ENCODE measurements at regions not wholly inside any gene's neighbourhood (a gene's known extent, or its start where the extent isn't known, plus 50 kb on each side); places are given as distances from the start of the nearest gene placed in this dataset.
"Not testable (repeated sequence)": the region's sequence is repeated elsewhere in the genome, so short reads cannot be mapped to it uniquely, and the experiment has no call there.

DNA sequence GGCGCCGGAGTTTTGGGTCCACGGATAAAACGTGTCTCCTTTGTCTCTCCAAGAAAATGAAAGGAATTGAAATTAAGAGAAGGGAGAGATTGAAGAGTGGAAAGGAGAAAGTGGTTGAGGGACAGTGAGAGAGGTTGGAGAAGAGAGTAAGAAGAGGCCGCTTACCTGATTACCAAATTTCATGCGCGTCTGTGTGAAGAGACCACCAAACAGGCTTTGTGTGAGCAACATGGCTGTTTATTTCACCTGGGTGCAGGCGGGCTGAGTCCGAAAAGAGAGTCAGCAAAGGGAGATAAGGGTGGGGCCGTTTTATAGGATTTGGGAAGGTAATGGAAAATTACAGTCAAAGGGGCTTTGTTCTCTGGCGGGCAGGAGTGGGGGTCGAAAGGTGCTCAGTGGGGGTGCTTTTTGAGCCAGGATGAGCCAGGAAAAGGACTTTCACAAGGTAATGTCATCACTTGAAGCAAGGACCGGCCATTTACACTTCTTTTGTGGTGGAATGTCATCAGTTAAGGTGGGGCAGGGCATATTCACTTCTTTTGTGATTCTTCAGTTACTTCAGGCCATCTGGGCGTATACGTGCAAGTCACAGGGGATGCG, 113.0 kb upstream of the CDH11 start:
- TF ChIP-seq ELF4 (IDR thresholded peaks at IDR 0.05); L3MBTL2 (conservative IDR thresholded peaks at IDR 0.05); HDGF (IDR thresholded peaks at IDR 0.05; ENCODE audit: borderline replicate concordance); ARNT (IDR thresholded peaks at IDR 0.05); NFRKB (IDR thresholded peaks at IDR 0.05); FOXM1 (IDR thresholded peaks at IDR 0.05; ENCODE audit: borderline replicate concordance); ZNF384 (IDR thresholded peaks at IDR 0.05); BHLHE40 (IDR thresholded peaks at IDR 0.05; ENCODE audit: borderline replicate concordance); LEF1 (IDR thresholded peaks at IDR 0.05; ENCODE audit: borderline replicate concordance); SUZ12 (IDR thresholded peaks at IDR 0.05); TARDBP (IDR thresholded peaks at IDR 0.05); FOXK2 (IDR thresholded peaks at IDR 0.05): not testable (repeated sequence)
- TF ChIP-seq, protein P1, sequence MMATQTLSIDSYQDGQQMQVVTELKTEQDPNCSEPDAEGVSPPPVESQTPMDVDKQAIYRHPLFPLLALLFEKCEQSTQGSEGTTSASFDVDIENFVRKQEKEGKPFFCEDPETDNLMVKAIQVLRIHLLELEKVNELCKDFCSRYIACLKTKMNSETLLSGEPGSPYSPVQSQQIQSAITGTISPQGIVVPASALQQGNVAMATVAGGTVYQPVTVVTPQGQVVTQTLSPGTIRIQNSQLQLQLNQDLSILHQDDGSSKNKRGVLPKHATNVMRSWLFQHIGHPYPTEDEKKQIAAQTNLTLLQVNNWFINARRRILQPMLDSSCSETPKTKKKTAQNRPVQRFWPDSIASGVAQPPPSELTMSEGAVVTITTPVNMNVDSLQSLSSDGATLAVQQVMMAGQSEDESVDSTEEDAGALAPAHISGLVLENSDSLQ (IDR thresholded peaks at IDR 0.05): not testable (repeated sequence)

Data from HEK293T (cell line).